Endothelial cell of umbilical vein (primary cell): ENCODE measurements at regions not wholly inside any gene's neighbourhood (a gene's known extent, or its start where the extent isn't known, plus 50 kb on each side); places are given as distances from the start of the nearest gene placed in this dataset.

Source experiments
- BruUV-seq: library from RNA; stranded (reverse); fragments of 400-500 nt; replicated peaks from 2 replicates; lab custom pipeline; 2021; lab: Mats Ljungman, UMichigan
- CTCF ChIA-PET: fragments of 300-600, 350-600 bp; sonication (Branson Sonifier 250); formaldehyde crosslinking; loops from one replicate; lab custom pipeline; 2021; ENCODE audit warnings: antibody characterized with exemption, inconsistent platforms; lab: Charles Lee
- POLR2A ChIA-PET: fragments of 300-600, 350-600 bp; sonication (Branson Sonifier 250); formaldehyde crosslinking; loops from one replicate; lab custom pipeline; 2021; ENCODE audit warnings: antibody characterized with exemption, inconsistent platforms; lab: Charles Lee
- DNase-seq: peaks from one replicate; pipeline ENCODE4 v3.0.0-alpha.2; 2011; ENCODE audit warnings: low read depth, low spot score
- FAIRE-seq: peaks from 2 replicates; lab custom pipeline; 2011; peaks lifted over from hg19 to GRCh38; lab: Jason Lieb, UNC
- H2AFZ ChIP-seq: 2 replicates; pipeline ENCODE4 v1.6.0; 2012; ENCODE audit warnings: low read depth, low read length, control low read depth, inconsistent platforms
- H3K27ac ChIP-seq: 2 replicates; pipeline ENCODE4 v1.5.1; 2011; ENCODE audit warnings: low read depth, mild to moderate bottlenecking, control low read depth, low read length, moderate library complexity; ENCODE audit not compliant: insufficient read depth
- H3K27me3 ChIP-seq, 2 experiments: 2 replicates each; pipeline versions ENCODE4 v1.6.0 to v1.6.1; 2011; ENCODE audit warnings: low read length in 2 of 2, mixed read lengths in 1 of 2; ENCODE audit not compliant: control insufficient read depth in 2 of 2, insufficient read depth in 2 of 2
- H3K36me3 ChIP-seq, 2 experiments: 2 replicates in 1 of 2; 3 replicates in 1 of 2; pipeline ENCODE4 v1.5.1; 2011; ENCODE audit warnings: low read length in 2 of 2, mild to moderate bottlenecking in 1 of 2, moderate library complexity in 1 of 2; ENCODE audit not compliant: control insufficient read depth in 2 of 2, insufficient read depth in 2 of 2; ENCODE audit errors: extremely low read depth in 1 of 2
- H3K4me1 ChIP-seq: 3 replicates; pipeline ENCODE4 v1.5.1; 2011; ENCODE audit warnings: mild to moderate bottlenecking, low read length; ENCODE audit not compliant: control insufficient read depth, insufficient read depth; ENCODE audit errors: extremely low read depth
- H3K4me2 ChIP-seq: 2 replicates; pipeline ENCODE4 v1.6.1; 2011; ENCODE audit warnings: low read length, control low read depth, mixed read lengths; ENCODE audit not compliant: insufficient read depth
- H3K4me3 ChIP-seq, 3 experiments: fragments of 200-600 bp in 1 of 3; sonication (generic), shearing (Covaris generic) in 1 of 3; replicated peaks in 1 of 3; 2 replicates each; pipeline ENCODE4 v1.5.1; 2011 to 2016; ENCODE audit warnings: control low read depth in 3 of 3, low read length in 3 of 3, mild to moderate bottlenecking in 2 of 3, inconsistent platforms in 1 of 3, low read depth in 1 of 3, moderate library complexity in 1 of 3; ENCODE audit not compliant: insufficient read depth in 1 of 3
- H3K79me2 ChIP-seq: 2 replicates; pipeline ENCODE4 v1.6.0; 2012; ENCODE audit warnings: low read length, inconsistent platforms; ENCODE audit not compliant: control insufficient read depth, insufficient read depth
- H3K9ac ChIP-seq: replicated peaks from 2 replicates; pipeline ENCODE3; 2011; ENCODE audit warnings: low read length, control low read depth; ENCODE audit not compliant: insufficient read depth; ENCODE audit errors: extremely low read depth
- H3K9me1 ChIP-seq: replicated peaks from 3 replicates; pipeline ENCODE4 v1.6.0; 2011; ENCODE audit warnings: mild to moderate bottlenecking, low read length; ENCODE audit not compliant: control insufficient read depth, insufficient read depth; ENCODE audit errors: extremely low read depth
- H3K9me3 ChIP-seq: replicated peaks from 2 replicates; pipeline ENCODE4 v1.5.1; 2012; ENCODE audit warnings: low read length, inconsistent platforms; ENCODE audit not compliant: control insufficient read depth, insufficient read depth
- H4K20me1 ChIP-seq: replicated peaks from 2 replicates; pipeline ENCODE3; 2011; ENCODE audit warnings: mild to moderate bottlenecking, low read length; ENCODE audit not compliant: control insufficient read depth, insufficient read depth; ENCODE audit errors: extremely low read depth
- CTCF ChIP-seq, 2 donors: IDR thresholded peaks; 1 replicate in 1 of 2; 2 replicates in 1 of 2; pipeline ENCODE4 v1.5.1; 2011; ENCODE audit warnings: low read length in 2 of 2, mild to moderate bottlenecking in 2 of 2, moderate library complexity in 2 of 2, control low read depth in 1 of 2, inconsistent platforms in 1 of 2, low read depth in 1 of 2; ENCODE audit not compliant: insufficient read depth in 1 of 2; ENCODE audit errors: extremely low read depth in 1 of 2
- EZH2 ChIP-seq: IDR thresholded peaks from 2 replicates; pipeline ENCODE4 v1.6.1; 2012; ENCODE audit warnings: borderline replicate concordance, low read depth, mild to moderate bottlenecking, moderate library complexity, low read length, inconsistent platforms; ENCODE audit not compliant: severe bottlenecking
- FOS ChIP-seq: IDR thresholded peaks from 2 replicates; pipeline ENCODE4 v1.6.1; 2011; ENCODE audit warnings: mild to moderate bottlenecking, low read length, moderate library complexity, borderline replicate concordance; ENCODE audit not compliant: insufficient read depth
- GATA2 ChIP-seq: IDR thresholded peaks from 2 replicates; pipeline ENCODE4 v1.7.0; 2011; ENCODE audit warnings: low read depth, mild to moderate bottlenecking, moderate library complexity, mixed read lengths, low read length; ENCODE audit not compliant: insufficient read length, insufficient read depth
- JUN ChIP-seq: IDR thresholded peaks from 2 replicates; pipeline ENCODE4 v1.6.1; 2011; ENCODE audit warnings: borderline replicate concordance, low read depth; ENCODE audit not compliant: insufficient read length, insufficient read depth
- MAX ChIP-seq: IDR thresholded peaks from 2 replicates; pipeline ENCODE4 v1.6.1; 2011; ENCODE audit not compliant: insufficient read depth, insufficient read length
- MYC ChIP-seq: IDR thresholded peaks from one replicate; pipeline ENCODE4 v1.6.1; 2011; ENCODE audit warnings: mild to moderate bottlenecking, low read depth, low read length
- POLR2A ChIP-seq: IDR thresholded peaks from 2 replicates; pipeline ENCODE4 v1.6.1; 2012; ENCODE audit warnings: low read depth, mild to moderate bottlenecking, control low read depth, low read length
- POLR2AphosphoS5 ChIP-seq: IDR thresholded peaks from 2 replicates; pipeline ENCODE4 v1.6.1; 2012; ENCODE audit warnings: low read depth, mild to moderate bottlenecking, control low read depth, low read length, moderate library complexity; ENCODE audit not compliant: insufficient read depth
- dilution Hi-C: fragments of 300-500 bp; cut with MboI; formaldehyde crosslinking; loops from one replicate; pipeline ENCODE4 v1.15.0; 2019; ENCODE audit warnings: low sequenced_read_pairs; ENCODE audit not compliant: extremely low pct_ligation_motif_present
- intact Hi-C: fragments of 100-400 bp; cut with micrococcal nuclease; formaldehyde crosslinking; loops from one replicate; pipeline ENCODE4 v1.10.0; 2022

- H3K27ac ChIP-seq, result no peak overlapping the region
- no peaks in the 10 kb centered on the region for H3K9me3 ChIP-seq
- TF ChIP-seq JUN (no peak), GATA2 (no peak), CTCF (IDR thresholded peaks at IDR 0.05; ENCODE audit: extremely low read depth in 1 of 2, insufficient read depth in 1 of 2, low read depth in 1 of 2, low read length in 2 of 2) (no peak), POLR2A (no peak), EZH2 (no peak), FOS (no peak), POLR2AphosphoS5 (no peak), MAX (no peak), MYC (no peak)
- H3K27me3 ChIP-seq, result peaks cover 2% of the 10 kb centered on the region in 2 experiments
- DNase-seq, result no peak
- H3K9ac ChIP-seq, result no peak overlapping the region
- no peaks in the 10 kb centered on the region for H3K79me2 ChIP-seq
- no peak for FAIRE-seq
- H3K4me2 ChIP-seq, result no peak overlapping the region
- H4K20me1 ChIP-seq, result no peaks in the 10 kb centered on the region
- BruUV-seq, result no TSS peak
- ChIA-PET CTCF (no interaction called here), POLR2A (no interaction called here)
- H3K9me1 ChIP-seq, result no peaks in the 10 kb centered on the region
- no peak overlapping the region for H2AFZ ChIP-seq
- no peaks in the 10 kb centered on the region for H3K36me3 ChIP-seq
- H3K4me1 ChIP-seq, result no peaks in the 10 kb centered on the region
- intact Hi-C loops (no loop called here), dilution Hi-C loops (no loop called here)
- H3K4me3 ChIP-seq, result no peak overlapping the region
Measured at GRCh38 chr11:44423289-44423688, 113.3 kb upstream of the ALX4 start.
